ENCODE measurements at regions not wholly inside any gene's neighbourhood (a gene's known extent, or its start where the extent isn't known, plus 50 kb on each side); places are given as distances from the start of the nearest gene placed in this dataset.

DNA sequence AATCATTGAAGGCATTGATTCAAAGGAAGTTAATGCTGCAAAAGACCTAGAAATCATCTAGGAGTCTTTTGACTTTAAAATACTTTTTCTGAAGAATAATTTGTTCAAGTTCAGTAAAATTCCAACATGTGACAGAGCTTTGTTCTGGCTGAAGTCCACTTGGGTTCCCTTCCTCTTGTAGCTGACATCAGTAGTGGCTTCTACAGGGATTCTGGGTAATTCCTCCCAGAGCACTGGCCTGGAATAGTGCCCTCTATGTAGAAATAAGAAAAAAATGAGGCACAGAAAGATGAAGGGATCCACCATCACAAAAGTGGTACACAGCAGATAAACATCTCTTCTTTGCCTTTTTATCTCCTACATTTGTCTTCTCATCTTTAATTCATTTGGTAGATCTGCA, 548.1 kb downstream of the LTN1 start:
- no peak for DNase-seq

DNA sequence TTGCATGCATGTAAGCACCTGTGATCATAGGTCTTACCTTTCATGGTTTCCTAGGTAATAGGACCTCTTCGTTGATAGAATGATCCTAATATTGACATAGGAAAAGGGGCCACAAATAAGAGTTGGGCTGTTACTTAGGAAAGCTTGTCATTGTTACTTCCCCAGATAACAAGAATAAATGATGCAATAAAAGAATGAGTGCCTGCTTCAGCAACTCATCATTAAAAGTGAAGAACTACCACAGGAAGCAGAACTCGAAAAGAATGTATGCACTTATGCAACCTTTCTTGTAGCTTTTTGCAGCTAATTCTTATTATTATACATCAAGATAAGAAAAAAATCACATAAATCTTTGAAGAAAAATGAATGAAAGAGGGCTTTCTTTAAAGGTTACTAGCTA, 548.6 kb downstream of the LTN1 start:
- DNase-seq: no peak

DNA sequence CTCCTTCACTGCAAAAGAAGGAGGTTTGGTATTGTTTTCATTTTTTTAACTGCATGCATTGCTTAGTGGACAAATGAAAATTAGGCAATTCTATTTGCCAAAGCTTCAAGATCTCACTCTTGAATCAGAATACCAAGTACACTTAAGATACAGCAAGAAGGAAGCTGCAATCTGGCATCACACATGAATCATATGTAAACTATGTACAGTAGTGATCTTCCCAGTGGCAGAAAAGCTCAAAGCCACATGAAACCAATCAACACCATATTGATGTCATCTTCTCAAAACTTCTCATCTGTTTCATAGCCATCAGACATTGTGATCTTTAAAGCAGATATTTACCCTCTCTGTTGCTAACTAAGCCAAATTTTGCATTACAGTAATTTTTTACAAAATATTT, 550.1 kb downstream of the LTN1 start:
- no peak for DNase-seq

DNA sequence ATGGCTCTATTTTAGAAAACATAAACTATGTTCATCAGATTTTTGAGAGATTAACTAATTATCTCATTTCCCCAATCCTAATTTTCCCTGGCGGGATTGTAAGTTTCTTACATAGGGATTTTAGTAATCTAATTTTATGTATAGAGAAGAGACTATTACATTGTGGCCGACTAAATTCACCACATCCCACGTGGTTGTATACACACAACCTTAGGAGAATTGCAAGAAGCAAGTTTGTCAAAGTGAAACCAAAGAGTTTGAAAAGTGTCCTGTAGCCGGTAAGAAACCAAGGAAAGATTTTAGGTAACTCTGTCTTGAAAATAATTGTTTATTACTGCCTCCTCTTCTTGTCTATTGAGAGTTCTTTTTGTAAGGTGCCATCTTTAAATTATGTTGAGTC, 550.6 kb downstream of the LTN1 start:
- no peak for DNase-seq

DNA sequence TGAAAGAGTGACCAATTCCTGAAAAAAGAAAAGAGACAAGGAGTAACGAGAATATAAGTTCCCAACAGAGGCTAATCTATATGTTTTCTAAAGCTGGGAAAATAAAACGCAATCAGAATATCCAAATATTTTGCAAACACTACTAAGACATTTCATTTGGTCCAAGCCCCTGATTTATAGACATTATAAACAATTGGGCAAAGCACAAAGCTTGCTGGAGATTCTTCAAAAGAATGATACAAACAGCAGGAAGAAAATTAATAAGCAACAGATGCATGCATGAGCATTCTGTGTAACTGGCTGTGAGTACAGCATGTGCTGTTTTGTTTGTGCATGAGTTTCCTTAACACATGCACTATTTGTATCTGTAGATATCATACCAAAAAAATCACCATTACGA, 552.9 kb downstream of the LTN1 start:
- no peak for DNase-seq

DNA sequence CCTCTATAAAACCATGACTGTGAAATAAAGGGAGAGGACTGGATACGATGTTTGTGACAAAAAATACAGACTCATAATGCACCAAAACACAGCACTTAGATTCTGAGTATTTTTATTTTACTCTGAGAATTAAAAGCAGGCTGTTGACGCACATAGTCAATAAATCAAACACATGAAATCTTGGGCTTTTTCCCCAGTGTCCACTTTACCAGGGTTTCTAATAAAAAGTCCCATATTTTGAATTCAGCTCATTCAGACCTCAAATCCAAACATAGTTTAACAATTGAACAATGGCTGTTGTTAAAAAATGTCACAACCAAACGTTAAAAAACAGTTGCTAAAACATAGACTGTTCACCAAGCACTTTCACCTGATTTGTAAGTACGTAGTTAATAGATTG, 553.4 kb downstream of the LTN1 start:
- DNase-seq: no peak

DNA sequence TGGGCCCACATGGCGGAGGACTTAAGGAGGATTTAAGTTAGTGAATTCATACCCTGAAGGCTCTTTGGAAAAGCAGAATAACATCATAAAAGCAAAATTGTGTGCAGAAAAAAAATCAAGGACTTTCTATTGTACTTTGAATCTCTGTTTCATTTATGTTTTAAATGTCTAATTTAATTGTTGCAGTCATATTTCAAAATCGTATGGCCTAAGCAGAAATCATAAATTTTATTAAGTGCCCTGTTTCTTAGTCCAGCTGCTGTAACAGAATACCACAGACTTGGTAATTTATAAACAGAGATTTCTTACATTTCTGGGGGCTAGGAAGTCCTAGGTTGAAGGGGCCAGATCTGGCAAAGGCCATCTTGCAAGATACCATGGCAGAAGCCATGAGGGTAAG, 555.6 kb downstream of the LTN1 start:
- no peak for DNase-seq

DNA sequence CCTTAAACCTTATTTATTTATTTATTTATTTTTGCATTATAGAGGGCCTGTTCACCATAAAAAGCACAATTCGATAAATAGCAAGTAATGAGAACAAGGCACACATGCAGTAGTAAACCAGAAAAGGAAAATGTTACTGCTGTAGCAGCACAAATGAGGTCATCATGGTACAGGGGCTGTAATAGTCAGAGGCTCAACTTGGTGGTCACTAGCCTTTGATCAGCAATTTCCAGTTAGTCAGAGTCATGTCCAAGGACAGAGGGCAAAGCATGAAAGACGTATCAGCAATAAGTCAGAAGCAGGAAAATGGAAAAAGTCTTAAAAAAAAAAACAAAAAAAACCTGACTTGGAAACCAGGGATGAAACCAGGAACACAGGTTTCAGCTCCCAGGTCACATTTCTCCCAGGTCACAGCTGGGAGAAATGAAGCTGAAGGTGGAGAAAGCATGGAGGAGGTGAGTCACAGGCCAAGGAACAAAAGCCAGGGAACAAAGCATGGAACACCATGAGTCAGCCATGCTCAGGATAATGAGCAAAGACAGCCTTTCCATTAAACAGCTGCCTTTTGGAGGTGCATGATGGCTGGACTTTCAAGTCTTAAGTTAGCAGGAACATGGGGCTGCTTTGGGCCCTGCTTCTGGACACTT, 556.3 kb downstream of the LTN1 start:
- no peak for DNase-seq

DNA sequence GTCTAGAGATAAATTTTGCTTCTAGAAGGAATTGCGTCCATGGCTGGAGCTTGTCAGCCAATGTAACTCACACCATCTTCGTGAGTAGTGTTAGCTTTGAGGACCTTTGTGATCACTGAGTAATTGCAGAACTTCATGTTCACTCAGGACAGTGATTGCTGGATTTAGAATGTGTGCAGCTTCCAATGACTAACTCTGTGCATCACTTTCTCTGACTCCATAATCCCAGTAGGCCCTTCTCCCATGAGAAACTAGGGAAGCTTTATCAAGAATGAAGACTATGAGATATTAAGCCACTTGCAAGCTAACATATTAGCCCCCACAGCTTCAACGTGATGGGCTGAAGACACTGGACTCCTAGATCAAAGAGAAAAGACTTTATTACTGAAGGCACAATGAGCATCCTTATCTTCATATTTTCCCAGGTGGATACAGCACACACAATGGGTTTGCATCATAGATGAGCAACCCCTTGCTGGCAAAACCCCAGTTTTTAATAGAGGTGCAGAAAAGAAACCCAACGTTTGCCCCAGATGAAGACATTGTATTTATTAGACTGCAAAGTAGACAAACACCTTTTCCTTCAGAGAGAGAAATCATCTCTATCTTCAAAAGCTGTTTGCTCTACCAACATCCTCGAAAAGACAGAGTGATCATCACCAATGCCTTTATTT, 561.0 kb downstream of the LTN1 start:
- DNase-seq: no peak

DNA sequence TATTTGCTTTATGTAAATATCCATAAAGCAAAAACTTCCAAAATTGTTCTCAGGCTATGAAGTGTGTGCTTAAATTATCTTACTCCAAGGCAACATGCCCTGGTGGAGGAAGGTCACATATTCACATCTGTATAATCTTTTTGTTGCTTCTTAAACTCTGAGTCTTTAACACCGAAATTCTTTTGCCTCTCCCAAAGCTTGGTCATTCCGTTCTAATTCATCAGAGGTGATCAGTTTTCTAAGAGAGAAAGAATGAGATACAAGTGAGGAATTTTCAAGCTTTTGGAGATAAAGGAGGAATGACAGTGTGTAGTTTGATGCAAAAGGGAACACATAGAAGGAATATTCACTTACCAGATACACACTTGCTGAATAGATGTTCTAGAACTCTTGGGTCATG, 561.7 kb downstream of the LTN1 start:
- no peak for DNase-seq

DNA sequence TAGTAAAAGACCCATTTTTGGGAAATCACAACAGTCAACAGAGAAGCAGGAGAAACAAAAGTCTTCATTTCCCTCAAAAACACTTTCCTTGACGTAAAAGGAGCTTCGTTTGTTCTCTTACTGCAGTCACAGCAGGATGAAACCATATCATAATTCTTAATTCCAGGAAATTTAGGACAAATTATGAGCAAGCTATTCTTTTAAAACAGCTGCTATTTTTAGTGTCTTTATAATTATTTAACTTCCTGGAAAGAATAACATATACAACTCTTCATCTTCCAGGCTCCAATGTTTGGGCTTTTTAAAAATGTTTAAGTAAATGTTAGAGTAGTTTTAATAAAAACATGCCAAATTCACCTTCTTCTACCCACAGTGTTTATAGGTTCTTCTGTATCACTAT, 563.5 kb downstream of the LTN1 start:
- DNase-seq: no peak

DNA sequence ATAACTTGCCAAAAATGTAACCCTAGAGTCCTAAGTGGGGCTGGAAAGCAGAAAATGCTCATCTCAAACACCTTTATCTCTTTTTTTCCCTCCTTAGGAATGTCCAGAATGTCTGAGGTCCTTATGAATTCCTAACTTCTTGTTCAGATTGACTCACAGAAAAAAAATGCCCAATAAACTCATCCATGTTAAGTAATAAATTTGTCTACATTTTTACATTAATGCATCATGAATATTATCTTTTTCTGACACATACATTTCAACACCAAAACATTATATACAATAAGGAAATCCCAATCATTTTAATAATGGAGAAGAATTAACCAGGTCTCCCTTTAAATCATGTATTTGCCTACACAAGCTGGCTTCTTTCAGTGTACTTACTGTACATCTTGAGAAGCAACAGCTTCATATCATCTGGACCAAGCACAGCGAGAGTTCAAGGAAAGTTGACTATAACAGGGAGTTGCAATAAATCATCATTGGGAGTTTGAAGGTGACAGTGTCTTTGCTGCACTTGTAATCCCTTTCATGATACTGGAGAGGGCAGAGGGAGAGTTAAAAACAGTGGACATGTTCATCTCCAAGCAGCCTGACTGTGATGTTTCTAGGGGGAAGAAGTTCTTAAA, 565.2 kb downstream of the LTN1 start:
- DNase-seq: no peak

DNA sequence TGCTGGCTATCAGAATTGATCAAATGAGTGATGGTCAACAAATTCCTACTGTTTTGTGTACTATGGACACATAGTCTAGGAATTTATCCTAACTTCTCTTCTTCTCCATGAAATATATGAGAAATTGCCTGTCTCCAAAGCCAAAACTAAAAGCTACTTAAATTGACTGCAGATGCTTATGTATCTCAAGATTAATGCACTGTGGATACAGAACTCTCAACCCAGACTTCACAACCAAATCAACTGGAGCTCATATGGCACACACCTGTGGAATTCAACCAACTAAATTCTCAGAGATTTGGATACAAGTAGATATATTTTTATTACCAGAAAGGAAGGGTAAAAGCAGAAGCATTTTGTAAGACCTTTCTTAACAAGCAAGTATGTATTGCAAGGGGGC, 566.1 kb downstream of the LTN1 start:
- no peak for DNase-seq

DNA sequence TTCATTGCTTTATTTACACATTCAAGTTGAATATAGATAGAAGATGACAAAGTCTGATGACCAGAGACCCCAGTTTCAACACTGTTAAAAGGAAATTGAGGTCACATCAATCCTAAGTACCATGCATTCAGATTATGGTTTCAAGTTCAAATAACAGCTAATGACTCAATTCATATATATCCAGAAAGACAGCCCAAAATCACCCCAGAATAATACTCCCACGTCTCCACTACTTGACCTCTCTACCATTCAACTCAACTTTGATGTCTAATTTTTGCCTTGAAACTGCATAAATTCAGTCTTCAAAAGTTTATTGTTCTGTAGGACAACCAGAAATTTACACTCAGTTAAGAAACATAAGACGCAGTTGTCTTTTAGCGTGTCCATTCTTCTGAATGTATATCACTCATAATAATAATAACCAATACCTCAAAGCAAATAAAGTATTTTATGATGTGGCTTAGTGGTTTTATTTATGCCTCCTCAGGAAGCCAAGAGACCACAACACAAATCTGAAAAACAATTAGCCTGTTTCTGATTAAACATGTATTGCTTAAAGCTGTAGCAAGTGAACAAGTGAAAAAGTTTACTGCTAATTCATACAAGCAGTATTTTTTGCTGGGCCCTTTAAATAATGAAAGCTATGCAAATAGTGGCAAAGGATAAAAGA, 569.0 kb downstream of the LTN1 start:
- no peak for DNase-seq

DNA sequence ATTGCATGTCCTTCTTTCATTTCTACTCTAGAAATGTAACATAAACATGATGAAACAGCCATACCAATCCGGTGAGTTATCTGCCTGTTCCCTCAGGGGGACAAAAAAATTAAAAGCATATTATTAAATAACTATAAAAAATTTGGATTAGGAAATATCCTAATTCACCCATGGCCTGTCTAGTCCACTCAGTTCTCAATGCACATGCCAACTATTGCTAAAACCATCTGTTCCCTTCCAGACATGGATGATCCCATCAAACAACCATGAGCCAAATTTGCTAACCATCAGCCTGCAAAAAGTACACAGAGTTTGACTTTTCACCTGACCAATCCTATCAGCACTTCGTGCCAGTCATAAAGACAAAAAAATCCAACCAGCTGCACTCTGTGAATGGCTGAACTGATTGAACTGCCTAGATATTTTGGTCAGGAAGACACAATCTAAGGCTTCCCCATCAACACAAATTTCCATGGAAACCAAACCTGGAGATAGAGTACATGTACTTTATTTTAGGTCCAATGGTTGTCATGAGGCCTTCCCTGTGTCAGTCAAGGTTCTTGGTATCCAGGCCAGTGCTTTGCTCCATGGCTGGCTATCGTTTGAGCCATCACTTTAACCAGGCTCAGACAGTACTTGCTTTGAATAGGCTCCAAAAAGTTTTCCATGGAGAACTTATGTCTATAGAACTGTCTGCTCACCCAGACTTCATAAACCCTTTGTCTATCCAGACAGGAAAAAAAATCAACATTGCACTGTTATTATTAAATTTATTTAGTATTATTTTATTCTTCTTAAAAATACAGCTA, 570.8 kb downstream of the LTN1 start:
- no peak for DNase-seq

DNA sequence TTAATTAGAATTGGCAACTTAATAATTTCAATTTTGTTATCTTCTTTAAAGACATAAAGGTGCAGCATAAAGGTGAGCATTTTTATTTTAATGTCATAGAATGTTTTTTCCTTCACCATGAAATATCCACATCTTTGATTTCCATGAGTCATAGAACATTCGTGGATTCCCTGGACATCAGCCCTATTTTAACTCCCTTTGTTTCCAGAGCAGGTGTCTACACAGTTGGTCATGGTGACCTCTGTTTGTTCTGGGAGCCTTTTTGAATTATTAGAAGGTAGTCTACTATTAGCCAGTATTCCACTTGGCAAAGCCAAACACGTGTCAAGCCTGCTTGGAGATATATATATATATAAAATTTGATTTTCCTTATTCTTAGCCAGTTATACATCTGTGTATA, 572.9 kb downstream of the LTN1 start:
- no peak for DNase-seq

DNA sequence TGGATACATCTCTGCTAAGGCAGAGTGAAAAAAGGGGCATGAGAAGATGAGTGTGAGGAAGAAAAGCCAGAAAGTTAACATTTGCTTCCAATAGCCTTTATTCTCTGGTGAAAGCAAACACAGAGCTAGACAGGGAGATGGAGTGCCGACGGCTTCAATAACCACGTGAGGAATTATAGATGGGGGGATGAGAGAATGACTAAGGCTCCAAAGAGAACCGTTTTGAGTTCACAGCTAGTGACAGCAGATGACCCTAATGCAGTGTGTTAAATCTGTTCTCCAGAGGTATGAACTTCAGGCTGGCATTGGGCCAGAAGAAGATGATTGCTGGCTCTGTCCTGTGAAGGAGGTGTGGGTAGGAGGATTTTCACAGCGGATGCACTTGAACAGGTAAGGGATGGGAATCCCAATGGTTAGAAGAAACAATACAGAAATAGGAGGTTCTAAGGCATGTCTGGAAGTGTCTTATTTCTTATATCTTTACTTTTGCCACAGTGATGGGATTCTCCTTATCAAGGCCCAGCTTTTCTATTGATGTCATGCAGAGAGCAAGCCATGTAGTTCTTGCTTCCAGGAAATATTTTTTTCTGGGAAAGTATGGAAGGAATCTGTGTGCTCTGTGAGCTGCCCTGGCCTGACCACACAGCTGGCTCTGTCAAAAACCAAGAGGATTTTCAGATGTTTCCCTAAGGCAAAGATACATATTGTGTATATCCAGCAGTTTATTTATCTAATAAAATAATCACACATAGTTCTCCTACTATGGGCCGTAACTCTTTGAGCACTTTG, 573.8 kb downstream of the LTN1 start:
- DNase-seq: no peak

DNA sequence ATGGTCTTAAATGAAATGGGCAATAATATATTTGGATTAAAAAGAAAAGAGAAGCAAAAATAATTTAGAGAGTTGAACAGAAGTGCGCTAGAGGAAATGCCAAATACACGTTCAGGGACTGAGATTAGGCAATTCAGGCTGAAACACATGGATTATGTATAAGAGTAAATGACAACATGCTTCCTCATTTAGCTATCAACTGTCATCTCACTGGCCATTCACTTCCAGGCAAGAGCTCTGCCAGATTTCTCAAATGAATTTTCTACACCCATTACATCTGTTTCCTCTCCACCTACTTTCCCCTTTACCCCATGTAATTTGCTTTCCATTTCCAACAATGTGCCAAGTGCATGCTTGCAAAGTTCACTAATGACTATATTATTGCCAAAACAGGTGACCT, 582.4 kb downstream of the LTN1 start:
- no peak for DNase-seq

DNA sequence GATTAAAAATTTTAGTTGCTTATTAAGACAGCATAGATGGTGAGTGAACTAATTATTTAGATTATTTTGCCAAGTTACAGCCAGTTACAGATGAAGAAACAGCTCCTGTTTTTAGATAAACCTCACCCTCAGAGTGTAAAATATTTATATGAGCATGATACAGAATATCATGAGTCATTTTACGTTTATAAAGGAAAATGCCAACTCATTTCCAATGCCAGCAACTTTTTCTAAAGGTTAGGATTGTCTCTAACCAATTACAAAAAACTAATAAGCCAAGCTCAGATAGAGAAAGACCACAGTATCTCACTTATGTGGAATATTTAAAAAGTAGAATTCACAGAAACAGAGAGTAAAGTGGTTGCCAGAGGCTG, 590.1 kb downstream of the LTN1 start:
- DNase-seq: no peak

DNA sequence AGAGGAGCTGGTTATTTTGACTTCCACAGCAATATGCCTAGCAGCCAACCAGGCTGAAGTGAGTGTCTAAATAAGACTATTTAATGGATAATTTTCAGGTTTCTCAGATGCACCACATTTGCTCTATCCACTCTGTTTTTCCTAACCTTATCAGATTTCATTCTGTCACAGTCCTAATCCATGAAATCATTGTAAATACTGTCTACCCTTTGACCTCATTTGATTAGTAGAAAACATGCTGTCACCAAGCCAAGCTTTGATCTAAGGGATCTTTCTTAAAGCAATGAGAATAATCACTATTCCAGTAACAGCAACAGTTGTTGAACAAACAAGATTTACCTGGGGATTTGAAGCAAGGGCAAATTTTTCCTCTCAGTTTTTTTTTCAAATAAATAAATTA, 595.6 kb downstream of the LTN1 start:
- no peak for DNase-seq

DNA sequence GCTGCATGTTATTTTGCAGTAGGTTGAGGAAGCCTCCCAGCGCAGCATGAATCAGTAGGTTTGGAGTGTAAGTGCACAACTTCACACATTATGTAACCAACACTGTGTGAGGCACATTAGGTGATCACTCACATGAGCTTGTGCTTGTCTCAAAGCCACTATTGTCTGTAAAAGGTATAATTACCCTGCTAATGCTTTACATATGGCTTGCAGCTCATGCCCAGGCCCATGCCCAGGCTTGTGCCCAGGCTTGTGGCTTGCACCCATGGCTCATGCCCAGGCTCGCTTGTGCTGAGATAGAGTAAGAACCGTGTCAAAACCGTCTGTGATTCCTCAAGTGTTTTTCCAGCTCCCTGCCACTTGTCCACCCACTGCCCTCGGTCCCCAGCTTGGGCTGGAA, 596.3 kb downstream of the LTN1 start:
- no peak for DNase-seq

DNA sequence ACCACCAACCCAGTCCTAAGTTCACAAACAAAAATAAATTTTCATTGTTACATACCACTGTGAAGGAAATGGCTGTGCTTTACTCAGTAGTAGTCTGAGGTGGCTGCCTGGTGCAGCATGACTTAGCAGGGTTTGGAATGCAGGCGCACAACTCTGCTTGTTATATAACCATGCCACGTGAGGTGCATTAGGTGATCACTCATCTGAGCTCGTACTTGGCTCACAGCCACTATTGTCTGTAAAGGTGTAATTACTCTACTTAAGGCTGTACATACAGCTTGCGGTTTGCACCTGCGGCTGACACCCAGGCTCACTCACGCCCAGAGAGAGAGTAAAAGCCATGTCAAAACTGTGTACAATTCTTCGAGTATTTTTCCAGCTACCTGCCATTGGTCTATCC, 599.4 kb downstream of the LTN1 start:
- peak; percentile 84 for DNase-seq

Data from RPMI8226 (cell line).